ENCODE measurements at regions not wholly inside any gene's neighbourhood (a gene's known extent, or its start where the extent isn't known, plus 50 kb on each side); places are given as distances from the start of the nearest gene placed in this dataset.

DNA sequence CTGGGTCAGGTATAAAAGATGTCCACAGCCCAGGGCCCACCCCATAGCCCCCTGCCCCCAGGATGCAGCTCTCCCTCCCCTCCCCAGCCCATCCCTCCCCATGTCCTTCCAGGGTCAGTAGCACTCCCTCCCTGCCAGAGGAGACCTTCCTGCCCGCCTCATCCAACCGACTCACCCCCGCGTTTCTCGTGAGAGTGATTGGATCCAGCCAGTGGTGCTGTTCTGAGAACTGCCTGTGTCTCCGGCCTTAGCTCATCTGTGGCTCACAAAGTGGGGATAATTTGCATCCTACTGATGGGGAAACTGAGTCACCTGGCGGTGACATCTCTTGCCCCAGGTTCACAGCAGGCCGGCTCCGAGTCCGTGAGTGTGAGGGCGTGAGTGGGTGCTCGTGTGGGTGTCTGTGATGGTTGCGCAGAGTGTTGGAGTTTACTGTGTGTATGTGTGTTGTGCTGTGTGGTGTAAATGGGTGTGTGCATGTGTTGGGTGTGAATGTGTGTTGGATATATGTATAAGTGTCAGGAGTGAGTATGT, 90.7 kb upstream of the GSE1 start:
- TF ChIP-seq, protein P1, sequence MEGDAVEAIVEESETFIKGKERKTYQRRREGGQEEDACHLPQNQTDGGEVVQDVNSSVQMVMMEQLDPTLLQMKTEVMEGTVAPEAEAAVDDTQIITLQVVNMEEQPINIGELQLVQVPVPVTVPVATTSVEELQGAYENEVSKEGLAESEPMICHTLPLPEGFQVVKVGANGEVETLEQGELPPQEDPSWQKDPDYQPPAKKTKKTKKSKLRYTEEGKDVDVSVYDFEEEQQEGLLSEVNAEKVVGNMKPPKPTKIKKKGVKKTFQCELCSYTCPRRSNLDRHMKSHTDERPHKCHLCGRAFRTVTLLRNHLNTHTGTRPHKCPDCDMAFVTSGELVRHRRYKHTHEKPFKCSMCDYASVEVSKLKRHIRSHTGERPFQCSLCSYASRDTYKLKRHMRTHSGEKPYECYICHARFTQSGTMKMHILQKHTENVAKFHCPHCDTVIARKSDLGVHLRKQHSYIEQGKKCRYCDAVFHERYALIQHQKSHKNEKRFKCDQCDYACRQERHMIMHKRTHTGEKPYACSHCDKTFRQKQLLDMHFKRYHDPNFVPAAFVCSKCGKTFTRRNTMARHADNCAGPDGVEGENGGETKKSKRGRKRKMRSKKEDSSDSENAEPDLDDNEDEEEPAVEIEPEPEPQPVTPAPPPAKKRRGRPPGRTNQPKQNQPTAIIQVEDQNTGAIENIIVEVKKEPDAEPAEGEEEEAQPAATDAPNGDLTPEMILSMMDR (IDR thresholded peaks at IDR 0.05): no peak
- TF ChIP-seq POLR2AphosphoS5 (IDR thresholded peaks at IDR 0.05): no peak
- no peak for TF ChIP-seq POLR2A (IDR thresholded peaks at IDR 0.05)
- TF ChIP-seq EP300 (IDR thresholded peaks at IDR 0.05): no peak
